ENCODE measurements at regions not wholly inside any gene's neighbourhood (a gene's known extent, or its start where the extent isn't known, plus 50 kb on each side); places are given as distances from the start of the nearest gene placed in this dataset.
A peak's percentile ranks its signal among the peaks of the same experiment; 100 is the strongest.

- TF ChIP-seq YY1 (IDR thresholded peaks at IDR 0.05; ENCODE audit: low read depth) = no peak
Observed at GRCh38 chr3:141677701-141678100, 60.4 kb upstream of the RNF7 start (continued).

DNA sequence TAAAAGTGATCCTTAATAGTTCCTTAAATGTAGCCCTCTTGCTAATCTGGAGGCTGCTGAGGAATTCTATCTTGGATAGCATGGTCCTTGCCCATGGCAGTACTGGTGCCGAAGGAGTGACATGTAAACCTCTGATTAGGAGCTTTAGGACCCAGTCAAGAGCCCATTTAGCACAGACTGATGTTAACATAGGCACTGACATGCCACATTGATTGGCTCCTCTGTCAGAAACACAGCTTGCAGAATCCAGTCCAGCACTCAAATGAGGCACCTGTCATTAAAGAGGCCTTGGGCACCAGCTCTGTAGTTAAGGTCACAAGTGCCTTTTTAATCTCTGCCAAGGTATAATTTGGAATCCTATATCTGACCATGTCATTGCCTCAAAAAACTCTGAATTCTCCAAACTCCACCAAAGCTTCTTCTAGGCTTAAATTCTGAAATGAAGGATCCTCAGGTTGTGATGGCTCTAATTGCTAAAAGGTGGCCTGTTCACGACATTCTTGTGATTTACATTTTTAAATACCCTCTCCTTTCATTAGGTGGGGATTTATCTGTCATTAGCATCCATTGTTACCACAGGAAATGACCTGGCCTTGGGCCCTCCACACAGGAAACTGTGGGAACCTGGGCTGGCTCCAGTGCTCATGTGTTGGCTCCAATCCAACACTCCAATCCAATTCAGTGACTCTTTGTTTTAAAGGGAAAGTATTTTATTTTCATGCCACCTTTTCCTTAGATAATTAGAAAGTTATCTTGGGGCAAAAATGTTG lies 57.3 kb upstream of the RNF7 start:
- Histone ChIP-seq H3K9me2 (no peaks in the 10 kb centered on the region), H3K9me3 (no peaks in the 10 kb centered on the region), H3K27me3 (ENCODE audit: insufficient read depth) (no peaks in the 10 kb centered on the region), H3K36me3 (replicated peaks in 1 of 2; ENCODE audit: control insufficient read depth in 1 of 2, insufficient read depth in 2 of 2, low read length in 1 of 2) (no peaks in the 10 kb centered on the region), H3K4me3 (ENCODE audit: low read depth in 2 of 2, low read length in 1 of 2) (no peak overlapping the region), H3K4me2 (no peak overlapping the region; the same call in 1 of the 2 replicates), H4K20me1 (ENCODE audit: insufficient read depth) (no peaks in the 10 kb centered on the region), H2AFZ (ENCODE audit: low read depth) (no peak overlapping the region), H3K4me1 (ENCODE audit: control insufficient read depth in 1 of 2, insufficient read depth in 2 of 2, low read depth in 1 of 2, low read length in 1 of 2) (peaks cover 5 to 7% of the 10 kb centered on the region in 2 experiments; a peak in 1 of 4 replicates), H3K9ac (no peak overlapping the region), H3K27ac (ENCODE audit: low read depth in 2 of 2, low read length in 1 of 2) (0 out of 4 replicates have a peak overlapping the region, but pooled peaks of 1 of the 2 experiments have one; percentile 18), H3F3A (replicated peaks; ENCODE audit: insufficient read depth) (no peaks in the 10 kb centered on the region), H3K79me2 (ENCODE audit: insufficient read depth) (no peaks in the 10 kb centered on the region)
- WGBS (ENCODE audit: low lambda C conversion rate) = 52% methylated on average over 2 of the region's 2 CpGs
- DNase-seq = peak; percentile 37
- ChIA-PET POLR2A (no interaction called here), CTCF (interaction anchor here (1.0 kb wide), 1 partner anchor 13 kb away, joined by 3 read pairs; no protein-coding TSS in a partner anchor)
- TF ChIP-seq EP300 (IDR thresholded peaks at IDR 0.05; ENCODE audit: borderline replicate concordance in 1 of 2, low read depth in 1 of 2, low read length in 1 of 2) (peak in 1 of 2 experiments; percentile 24; a peak in 1 of 4 replicates), TCF12 (IDR thresholded peaks at IDR 0.05) (peak; percentile 31; the same call in 1 of the 2 replicates), NFIC (IDR thresholded peaks at IDR 0.05; ENCODE audit: borderline replicate concordance) (peak; percentile 87), TAF1 (IDR thresholded peaks at IDR 0.05; ENCODE audit: borderline replicate concordance, low read depth, low read length) (no peak), ELF1 (IDR thresholded peaks at IDR 0.05) (no peak), GABPA (IDR thresholded peaks at IDR 0.05; ENCODE audit: low read depth) (peak; percentile 56; the same call in 1 of the 2 replicates), CHD2 (IDR thresholded peaks at IDR 0.05; ENCODE audit: low read length, partially characterized antibody) (no peak), FOXM1 (IDR thresholded peaks at IDR 0.05; ENCODE audit: low read depth) (no peak), POLR2AphosphoS5 (IDR thresholded peaks at IDR 0.05; ENCODE audit: low read depth, low read length) (no peak)
- TF ChIP-seq, protein P1, sequence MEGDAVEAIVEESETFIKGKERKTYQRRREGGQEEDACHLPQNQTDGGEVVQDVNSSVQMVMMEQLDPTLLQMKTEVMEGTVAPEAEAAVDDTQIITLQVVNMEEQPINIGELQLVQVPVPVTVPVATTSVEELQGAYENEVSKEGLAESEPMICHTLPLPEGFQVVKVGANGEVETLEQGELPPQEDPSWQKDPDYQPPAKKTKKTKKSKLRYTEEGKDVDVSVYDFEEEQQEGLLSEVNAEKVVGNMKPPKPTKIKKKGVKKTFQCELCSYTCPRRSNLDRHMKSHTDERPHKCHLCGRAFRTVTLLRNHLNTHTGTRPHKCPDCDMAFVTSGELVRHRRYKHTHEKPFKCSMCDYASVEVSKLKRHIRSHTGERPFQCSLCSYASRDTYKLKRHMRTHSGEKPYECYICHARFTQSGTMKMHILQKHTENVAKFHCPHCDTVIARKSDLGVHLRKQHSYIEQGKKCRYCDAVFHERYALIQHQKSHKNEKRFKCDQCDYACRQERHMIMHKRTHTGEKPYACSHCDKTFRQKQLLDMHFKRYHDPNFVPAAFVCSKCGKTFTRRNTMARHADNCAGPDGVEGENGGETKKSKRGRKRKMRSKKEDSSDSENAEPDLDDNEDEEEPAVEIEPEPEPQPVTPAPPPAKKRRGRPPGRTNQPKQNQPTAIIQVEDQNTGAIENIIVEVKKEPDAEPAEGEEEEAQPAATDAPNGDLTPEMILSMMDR (IDR thresholded peaks at IDR 0.05) = no peak

DNA sequence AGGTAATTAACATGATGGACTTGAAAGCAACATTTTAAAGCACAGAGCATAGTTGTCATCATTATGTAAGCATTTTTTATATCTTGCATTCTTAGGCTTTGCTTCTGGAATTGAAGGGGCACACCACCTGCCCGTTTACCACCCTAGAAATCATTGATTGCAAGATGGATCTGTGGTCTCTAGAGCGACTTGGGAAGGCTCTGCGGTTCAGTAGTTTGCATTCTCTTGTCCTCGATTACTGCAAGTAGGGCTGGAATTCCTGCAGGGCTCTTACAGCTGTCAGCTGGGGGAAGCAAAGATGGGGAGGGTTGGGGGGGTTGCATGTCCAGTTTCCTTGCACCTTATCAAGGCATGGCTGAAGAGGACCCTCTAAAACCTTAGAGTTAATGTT lies 56.7 kb upstream of the RNF7 start:
- Histone ChIP-seq H2AFZ (ENCODE audit: low read depth) (no peak overlapping the region), H3K9ac (no peak overlapping the region), H3K79me2 (ENCODE audit: insufficient read depth) (no peaks in the 10 kb centered on the region), H3K4me2 (no peak overlapping the region; the same call in 1 of the 2 replicates), H3F3A (replicated peaks; ENCODE audit: insufficient read depth) (no peaks in the 10 kb centered on the region), H3K9me2 (no peaks in the 10 kb centered on the region), H3K4me3 (ENCODE audit: low read depth in 2 of 2, low read length in 1 of 2) (no peak overlapping the region), H3K27me3 (ENCODE audit: insufficient read depth) (no peaks in the 10 kb centered on the region), H3K9me3 (no peaks in the 10 kb centered on the region), H3K36me3 (replicated peaks in 1 of 2; ENCODE audit: control insufficient read depth in 1 of 2, insufficient read depth in 2 of 2, low read length in 1 of 2) (no peaks in the 10 kb centered on the region), H3K27ac (ENCODE audit: low read depth in 2 of 2, low read length in 1 of 2) (no peak overlapping the region), H4K20me1 (ENCODE audit: insufficient read depth) (no peaks in the 10 kb centered on the region), H3K4me1 (ENCODE audit: control insufficient read depth in 1 of 2, insufficient read depth in 2 of 2, low read depth in 1 of 2, low read length in 1 of 2) (peaks cover 5 to 7% of the 10 kb centered on the region in 2 experiments; a peak in 1 of 4 replicates)
- CTCF ChIA-PET = no interaction called here
- POLR2A ChIA-PET = no interaction called here
- 67% methylated on average over 4 of the region's 4 CpGs for WGBS (ENCODE audit: low lambda C conversion rate)
- TF ChIP-seq POLR2AphosphoS5 (IDR thresholded peaks at IDR 0.05; ENCODE audit: low read depth, low read length) = no peak
- no peak for TF ChIP-seq YY1 (IDR thresholded peaks at IDR 0.05; ENCODE audit: low read depth)
- no peak for TF ChIP-seq RAD21 (IDR thresholded peaks at IDR 0.05; ENCODE audit: low read length)
- no peak for TF ChIP-seq SIN3A (IDR thresholded peaks at IDR 0.05; ENCODE audit: borderline replicate concordance, low read depth, low read length)
- no peak for DNase-seq
